BE2C (cell line): ENCODE measurements at regions not wholly inside any gene's neighbourhood (a gene's known extent, or its start where the extent isn't known, plus 50 kb on each side); places are given as distances from the start of the nearest gene placed in this dataset.

Experiments
- DNase-seq: peaks from one replicate; pipeline ENCODE4 v3.0.0-alpha.2; 2020
- H3K27me3 ChIP-seq: fragments of 250-450 bp; sonication (Bioruptor Pico); 2 replicates; pipeline ENCODE4 v1.5.1; 2020; ENCODE audit warnings: mild to moderate bottlenecking
- H3K36me3 ChIP-seq: fragments of 250-450 bp; sonication (Bioruptor Pico); 2 replicates; pipeline ENCODE4 v1.5.1; 2020; ENCODE audit warnings: mild to moderate bottlenecking
- H3K4me1 ChIP-seq: fragments of 250-450 bp; sonication (Bioruptor Pico); 2 replicates; pipeline ENCODE4 v1.5.1; 2020
- H3K4me3 ChIP-seq: 2 replicates; pipeline ENCODE4 v1.5.1; 2011; ENCODE audit warnings: low read depth, low read length
- H3K9me3 ChIP-seq: fragments of 250-450 bp; sonication (Bioruptor Pico); 2 replicates; pipeline ENCODE4 v1.5.1; 2020
- CTCF ChIP-seq: IDR thresholded peaks from 2 replicates; pipeline ENCODE4 v1.5.1; 2012; ENCODE audit warnings: mild to moderate bottlenecking, low read depth, low read length

DNA sequence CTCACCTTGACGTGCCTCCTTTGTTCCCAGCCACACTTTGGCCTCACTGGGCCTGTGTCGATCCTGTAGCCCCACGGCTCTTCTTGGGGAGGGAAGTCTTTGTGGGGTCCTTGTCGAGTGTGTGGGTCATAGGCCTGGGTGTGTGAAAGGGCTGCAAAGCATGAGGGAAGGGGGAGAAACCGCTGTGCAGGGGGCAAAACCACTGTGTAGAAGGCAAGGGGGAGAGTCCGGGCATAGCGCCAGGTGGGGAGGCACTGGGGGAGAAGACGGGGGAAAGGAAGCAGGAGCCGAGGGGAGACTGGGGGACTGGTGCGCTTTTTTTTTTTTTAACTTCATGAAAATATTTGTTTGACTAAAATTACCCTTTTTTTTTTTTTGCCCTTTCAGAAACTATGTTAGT is 65.1 kb upstream of the RASD2 start:
- Histone ChIP-seq H3K4me3 (no peak overlapping the region), H3K9me3 (no peaks in the 10 kb centered on the region), H3K36me3 (no peaks in the 10 kb centered on the region), H3K27me3 (no peaks in the 10 kb centered on the region), H3K4me1 (peaks cover 11% of the 10 kb centered on the region)
- no peak for DNase-seq
- no peak for TF ChIP-seq CTCF

- TF ChIP-seq CTCF, result no peak
- Histone ChIP-seq H3K36me3 (no peaks in the 10 kb centered on the region), H3K27me3 (no peaks in the 10 kb centered on the region), H3K4me3 (no peak overlapping the region), H3K9me3 (no peaks in the 10 kb centered on the region), H3K4me1 (peaks cover 11% of the 10 kb centered on the region)
- no peak for DNase-seq
Measured at GRCh38 chr22:35476341-35476740, 64.3 kb upstream of the RASD2 start.

- Histone ChIP-seq H3K27me3 (no peaks in the 10 kb centered on the region), H3K36me3 (no peaks in the 10 kb centered on the region), H3K4me1 (peaks cover 11% of the 10 kb centered on the region), H3K9me3 (no peaks in the 10 kb centered on the region), H3K4me3 (no peak overlapping the region)
- DNase-seq, result peak; percentile 75
- TF ChIP-seq CTCF, result no peak
Measured at GRCh38 chr22:35477911-35478582, 62.6 kb upstream of the RASD2 start.

GRCh38 chr22:35478633-35479107 is 62.0 kb upstream of the RASD2 start:
- DNase-seq, result no peak
- Histone ChIP-seq H3K4me3 (no peak overlapping the region), H3K36me3 (no peaks in the 10 kb centered on the region), H3K4me1 (peaks cover 11% of the 10 kb centered on the region), H3K9me3 (no peaks in the 10 kb centered on the region), H3K27me3 (no peaks in the 10 kb centered on the region)
- no peak for TF ChIP-seq CTCF

- Histone ChIP-seq H3K36me3 (no peaks in the 10 kb centered on the region), H3K4me1 (peaks cover 11% of the 10 kb centered on the region)
- DNase-seq, result no peak
Measured at GRCh38 chr22:35479359-35479758, 61.3 kb upstream of the RASD2 start.

More at GRCh38 chr22:35479359-35479758, 61.3 kb upstream of the RASD2 start:
- H3K9me3 ChIP-seq, result no peaks in the 10 kb centered on the region
- H3K27me3 ChIP-seq, result no peaks in the 10 kb centered on the region
- no peak overlapping the region for H3K4me3 ChIP-seq
- TF ChIP-seq CTCF, result no peak
